ENCODE measurements at regions not wholly inside any gene's neighbourhood (a gene's known extent, or its start where the extent isn't known, plus 50 kb on each side); places are given as distances from the start of the nearest gene placed in this dataset.

DNA sequence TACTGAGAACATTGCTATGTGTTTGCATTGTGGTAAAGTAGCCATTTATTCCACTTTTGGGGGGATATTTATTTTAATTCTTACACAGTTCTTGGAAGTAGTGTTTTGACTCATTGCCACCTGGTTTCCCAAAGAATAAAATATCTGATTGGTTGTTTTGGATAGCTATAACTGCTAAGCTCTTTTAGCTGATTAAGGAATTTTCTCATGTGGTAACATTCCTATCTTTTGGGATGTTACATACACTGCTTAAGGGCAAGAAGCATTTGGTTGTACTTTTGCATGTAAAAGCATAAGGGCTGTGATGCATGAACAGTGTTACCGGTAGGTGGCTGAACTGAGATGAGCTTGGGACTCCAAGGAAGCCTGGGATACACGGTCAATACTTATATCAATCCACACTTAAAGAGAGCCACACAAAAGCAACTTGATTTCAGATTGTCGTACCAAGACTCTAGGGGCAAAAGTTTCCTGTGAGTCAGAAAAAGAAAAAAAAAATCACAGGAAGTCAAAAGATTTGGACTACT lies 71.4 kb upstream of the PRKD1 start:
- intact Hi-C loops (cut with DNase I; ENCODE audit: low total_unique reads), result no loop called here
- Histone ChIP-seq H3K9me3 (no peaks in the 10 kb centered on the region), H3K27ac (no peak overlapping the region), H3K4me1 (peaks cover 10% of the 10 kb centered on the region), H3K36me3 (ENCODE audit: low read depth, missing control alignments) (no peaks in the 10 kb centered on the region), H3K27me3 (no peaks in the 10 kb centered on the region), H3K4me3 (no peak overlapping the region)
- TF ChIP-seq, protein P1, sequence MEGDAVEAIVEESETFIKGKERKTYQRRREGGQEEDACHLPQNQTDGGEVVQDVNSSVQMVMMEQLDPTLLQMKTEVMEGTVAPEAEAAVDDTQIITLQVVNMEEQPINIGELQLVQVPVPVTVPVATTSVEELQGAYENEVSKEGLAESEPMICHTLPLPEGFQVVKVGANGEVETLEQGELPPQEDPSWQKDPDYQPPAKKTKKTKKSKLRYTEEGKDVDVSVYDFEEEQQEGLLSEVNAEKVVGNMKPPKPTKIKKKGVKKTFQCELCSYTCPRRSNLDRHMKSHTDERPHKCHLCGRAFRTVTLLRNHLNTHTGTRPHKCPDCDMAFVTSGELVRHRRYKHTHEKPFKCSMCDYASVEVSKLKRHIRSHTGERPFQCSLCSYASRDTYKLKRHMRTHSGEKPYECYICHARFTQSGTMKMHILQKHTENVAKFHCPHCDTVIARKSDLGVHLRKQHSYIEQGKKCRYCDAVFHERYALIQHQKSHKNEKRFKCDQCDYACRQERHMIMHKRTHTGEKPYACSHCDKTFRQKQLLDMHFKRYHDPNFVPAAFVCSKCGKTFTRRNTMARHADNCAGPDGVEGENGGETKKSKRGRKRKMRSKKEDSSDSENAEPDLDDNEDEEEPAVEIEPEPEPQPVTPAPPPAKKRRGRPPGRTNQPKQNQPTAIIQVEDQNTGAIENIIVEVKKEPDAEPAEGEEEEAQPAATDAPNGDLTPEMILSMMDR (IDR thresholded peaks at IDR 0.05), result no peak
- TF ChIP-seq POLR2A (IDR thresholded peaks at IDR 0.05), result no peak
- DNase-seq, result no peak
- 48 to 57% methylated on average over 3 of the region's 3 CpGs for WGBS, 2 donors

DNA sequence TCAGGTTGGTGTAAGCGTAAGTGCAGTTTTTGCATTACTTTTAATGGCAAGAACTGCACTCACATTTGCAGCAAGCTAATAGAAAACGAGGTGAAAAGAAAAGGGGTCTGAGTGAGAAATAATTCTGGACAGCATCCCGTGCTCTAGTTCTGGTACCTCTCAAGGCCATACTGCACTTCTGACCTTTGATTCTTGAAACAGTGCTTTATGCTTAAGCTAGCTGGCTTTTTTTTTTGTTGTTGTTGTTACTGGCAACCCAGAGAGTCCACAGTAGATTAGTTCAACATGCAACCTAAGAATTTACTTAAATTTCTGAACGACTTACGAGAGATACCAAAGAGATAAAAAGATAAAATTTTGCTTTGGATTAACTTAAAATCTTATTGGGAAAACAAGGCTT lies 75.2 kb upstream of the PRKD1 start:
- H3K9me3 ChIP-seq, result no peaks in the 10 kb centered on the region
- no peak for DNase-seq
- H3K27ac ChIP-seq, result no peak overlapping the region
- H3K27me3 ChIP-seq, result no peaks in the 10 kb centered on the region
- H3K4me3 ChIP-seq, result no peak overlapping the region
- TF ChIP-seq POLR2A (IDR thresholded peaks at IDR 0.05), result no peak
- TF ChIP-seq, protein P1 (IDR thresholded peaks at IDR 0.05), result no peak
- WGBS, 2 donors, result 37% methylated on average over 5 of the region's 5 CpGs
- no peaks in the 10 kb centered on the region for H3K36me3 ChIP-seq (ENCODE audit: low read depth, missing control alignments)
- peaks cover 10% of the 10 kb centered on the region for H3K4me1 ChIP-seq
- intact Hi-C loops (cut with DNase I; ENCODE audit: low total_unique reads), result no loop called here

DNA sequence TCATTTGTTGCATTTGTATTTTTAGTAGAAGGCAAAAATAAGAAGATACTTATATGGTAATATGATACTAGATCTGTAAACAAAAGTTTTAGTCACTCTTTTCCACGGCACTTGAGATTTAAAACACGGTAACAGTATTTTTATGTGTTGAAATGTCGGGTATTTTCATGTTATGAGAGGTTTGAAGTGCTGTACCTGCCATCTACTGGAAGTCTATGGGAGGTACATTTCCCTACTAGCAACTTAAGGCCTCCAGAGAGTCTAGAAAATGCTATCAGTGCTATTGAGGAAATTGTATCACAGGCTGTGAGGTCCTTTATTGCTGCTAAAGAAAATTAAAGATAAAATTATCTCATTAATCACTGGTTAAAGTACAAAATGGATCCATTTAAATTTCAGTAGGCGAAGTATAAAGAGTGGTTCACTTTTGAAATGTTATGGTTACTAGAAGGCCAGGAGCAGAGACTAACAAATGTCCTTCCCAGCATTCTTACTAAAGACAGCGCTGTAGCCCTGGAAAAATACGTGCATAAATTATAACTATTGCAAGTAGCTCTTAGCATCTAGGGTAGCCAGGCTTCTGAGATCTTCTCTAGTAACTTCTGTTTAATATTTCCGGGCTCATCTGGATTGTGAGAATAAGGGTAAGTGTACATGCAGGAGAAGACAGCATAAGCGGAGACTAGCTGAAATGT lies 77.6 kb upstream of the PRKD1 start:
- Histone ChIP-seq H3K27ac (no peak overlapping the region), H3K36me3 (ENCODE audit: low read depth, missing control alignments) (no peaks in the 10 kb centered on the region), H3K4me3 (no peak overlapping the region), H3K27me3 (no peaks in the 10 kb centered on the region), H3K4me1 (peaks cover 10% of the 10 kb centered on the region), H3K9me3 (no peaks in the 10 kb centered on the region)
- intact Hi-C loops (cut with DNase I; ENCODE audit: low total_unique reads), result no loop called here
- no peak for TF ChIP-seq POLR2A (IDR thresholded peaks at IDR 0.05)
- TF ChIP-seq, protein P1 (IDR thresholded peaks at IDR 0.05), result peak; percentile 49 to 73 (median 68)
- WGBS, 2 donors, result 44 to 50% methylated on average over 8 of the region's 8 CpGs
- no peak for DNase-seq

DNA sequence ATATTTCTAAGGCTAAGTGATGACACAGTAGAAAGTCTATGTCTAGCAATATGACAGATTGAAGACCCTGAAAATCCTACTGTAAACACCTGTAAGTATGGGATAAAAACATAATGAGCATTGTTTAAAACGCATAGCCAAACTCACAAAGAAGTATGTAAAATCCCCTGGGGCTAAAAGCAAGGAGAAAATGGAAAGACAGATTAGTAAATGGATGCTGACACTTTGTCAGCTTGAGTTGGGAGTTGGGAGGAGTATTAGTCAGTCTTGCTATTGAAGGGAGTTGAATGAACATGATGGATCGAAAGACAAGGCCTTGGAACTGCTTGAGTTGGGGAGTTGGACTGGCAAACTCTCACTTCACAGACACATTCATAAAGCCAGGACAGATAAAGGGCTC lies 79.0 kb upstream of the PRKD1 start:
- H3K27me3 ChIP-seq, result no peaks in the 10 kb centered on the region
- no peaks in the 10 kb centered on the region for H3K9me3 ChIP-seq
- WGBS, 2 donors, result 68 to 71% methylated on average over 2 of the region's 2 CpGs
- no peak overlapping the region for H3K27ac ChIP-seq
- no peak overlapping the region for H3K4me3 ChIP-seq
- DNase-seq, result peak; percentile 22
- H3K36me3 ChIP-seq (ENCODE audit: low read depth, missing control alignments), result no peaks in the 10 kb centered on the region
- intact Hi-C loops (cut with DNase I; ENCODE audit: low total_unique reads), result no loop called here
- peaks cover 10% of the 10 kb centered on the region for H3K4me1 ChIP-seq
- TF ChIP-seq, protein P1 (IDR thresholded peaks at IDR 0.05), result no peak
- no peak for TF ChIP-seq POLR2A (IDR thresholded peaks at IDR 0.05)

DNA sequence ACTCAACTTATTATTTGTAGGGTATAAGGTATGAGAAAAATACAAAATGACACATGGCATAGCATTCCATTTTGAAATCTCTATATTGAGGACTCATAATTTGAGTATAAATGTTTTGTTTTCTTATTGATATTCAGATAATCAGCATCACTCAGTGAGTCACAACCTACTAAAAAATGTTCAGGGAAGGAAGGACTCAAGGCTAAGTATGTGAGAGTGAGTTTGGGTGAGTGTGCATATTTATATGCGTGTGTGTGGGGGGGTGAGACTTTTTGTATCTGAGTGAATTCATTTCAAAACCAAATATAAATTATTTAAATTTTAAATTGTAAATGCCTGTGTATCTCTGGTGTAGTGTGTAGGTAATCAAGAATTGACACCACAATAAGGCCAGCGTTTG lies 87.8 kb upstream of the PRKD1 start:
- intact Hi-C loops (cut with DNase I; ENCODE audit: low total_unique reads), result no loop called here
- no peak for TF ChIP-seq POLR2A (IDR thresholded peaks at IDR 0.05)
- TF ChIP-seq, protein P1 (IDR thresholded peaks at IDR 0.05), result no peak
- Histone ChIP-seq H3K27me3 (no peaks in the 10 kb centered on the region), H3K27ac (no peak overlapping the region), H3K9me3 (no peaks in the 10 kb centered on the region), H3K4me1 (no peaks in the 10 kb centered on the region), H3K4me3 (no peak overlapping the region), H3K36me3 (ENCODE audit: low read depth, missing control alignments) (no peaks in the 10 kb centered on the region)
- 84 to 93% methylated on average over 2 of the region's 2 CpGs for WGBS, 2 donors
- DNase-seq, result no peak
